Head of caudate nucleus (tissue), 42 donors: ENCODE measurements at regions not wholly inside any gene's neighbourhood (a gene's known extent, or its start where the extent isn't known, plus 50 kb on each side); places are given as distances from the start of the nearest gene placed in this dataset.
"Not testable (repeated sequence)": the region's sequence is repeated elsewhere in the genome, so short reads cannot be mapped to it uniquely, and the experiment has no call there.

Source experiments
- DNase-seq, 42 donors: peaks; one replicate each; pipeline versions ENCODE4 v3.0.0 to v3.0.0-alpha.2; 2020 to 2021; ENCODE audit warnings: mixed read lengths in 7 of 42
- intact Hi-C: fragments of 100-400 bp; cut with DNase I; formaldehyde crosslinking; loops from one replicate; pipeline ENCODE4 v1.15.0; 2022

- intact Hi-C loops, result no loop called here
- DNase-seq, result no peak
Observed at GRCh38 chr5:152188251-152188650, 216.8 kb downstream of the NMUR2 start.

GRCh38 chr5:152187668-152188067 lies 217.4 kb downstream of the NMUR2 start:
- DNase-seq, result no peak
- intact Hi-C loops, result no loop called here

- DNase-seq, result peak in 5 of 42 donors; percentile 0 to 12 (median 4)
Observed at GRCh38 chr5:152185547-152186245, 219.4 kb downstream of the NMUR2 start.

DNA sequence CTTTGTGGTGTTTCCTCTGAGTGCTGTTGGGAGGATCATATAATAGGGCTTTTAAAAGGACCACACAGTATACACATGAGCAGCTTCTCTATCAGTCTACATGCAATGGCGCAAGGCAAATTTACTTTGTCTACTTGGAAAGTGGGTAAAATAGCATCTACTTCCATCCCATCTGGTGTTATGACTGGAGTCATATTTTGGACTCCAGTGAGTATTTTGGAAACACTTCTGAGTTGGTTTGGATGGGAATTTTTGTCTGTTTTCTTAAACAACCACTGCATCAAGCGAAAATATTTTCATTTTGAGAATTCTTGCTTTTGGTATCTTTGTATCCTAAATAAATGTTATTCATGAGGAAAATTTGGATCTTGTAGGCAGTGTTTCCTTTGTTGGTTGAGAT lies 220.8 kb downstream of the NMUR2 start:
- no peak for DNase-seq
- intact Hi-C loops, result no loop called here

More at GRCh38 chr5:152185547-152186245, 219.4 kb downstream of the NMUR2 start:
- intact Hi-C loops, result no loop called here

- intact Hi-C loops, result no loop called here
Observed at GRCh38 chr5:152181461-152181860, 223.6 kb downstream of the NMUR2 start.

GRCh38 chr5:152178350-152178699 lies 226.8 kb downstream of the NMUR2 start:
- DNase-seq, result no peak
- intact Hi-C loops, result no loop called here

More at GRCh38 chr5:152181461-152181860, 223.6 kb downstream of the NMUR2 start:
- no peak for DNase-seq

- no peak for DNase-seq
Observed at GRCh38 chr5:152177626-152178349, 227.3 kb downstream of the NMUR2 start.

DNA sequence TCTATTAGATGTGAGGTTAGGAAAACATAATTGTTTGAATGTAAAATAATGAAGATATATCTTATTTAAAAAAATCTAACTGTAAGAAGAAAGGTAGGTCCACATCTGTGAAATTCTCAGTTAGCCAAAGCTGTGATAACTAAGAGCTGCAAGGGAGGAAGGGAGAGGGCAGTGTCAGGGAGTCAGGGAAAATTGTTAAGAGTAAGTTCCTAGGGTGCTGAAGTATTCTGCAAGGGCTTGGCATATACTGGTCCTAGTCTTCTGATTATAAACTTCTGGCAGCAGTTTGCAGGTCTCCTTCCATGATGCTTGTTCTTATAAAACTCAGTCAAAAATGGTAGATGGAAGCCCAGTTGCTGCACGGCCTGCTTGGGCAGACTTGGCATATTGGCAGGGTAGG lies 233.2 kb downstream of the NMUR2 start:
- no peak for DNase-seq
- intact Hi-C loops, result no loop called here

More at GRCh38 chr5:152177626-152178349, 227.3 kb downstream of the NMUR2 start:
- intact Hi-C loops, result no loop called here

DNA sequence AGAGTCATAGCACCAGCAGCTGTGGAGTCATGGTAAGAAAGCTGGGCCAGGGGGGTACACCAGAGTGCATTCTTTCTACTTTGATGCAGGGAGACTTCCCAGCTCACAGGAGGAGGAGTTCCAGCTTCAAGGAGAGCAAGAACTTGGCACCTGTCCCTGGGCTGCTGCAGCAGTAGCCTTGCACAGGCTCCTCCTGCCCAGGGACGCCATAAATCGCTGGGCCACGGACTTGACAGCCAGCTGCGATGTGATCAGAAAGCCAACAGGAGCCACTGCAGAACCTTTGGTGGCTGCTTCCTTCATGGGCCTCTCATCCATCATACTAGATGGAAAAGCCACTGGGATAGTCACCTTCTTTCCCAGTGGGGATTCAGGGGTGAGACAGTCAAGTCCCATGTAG lies 234.7 kb downstream of the NMUR2 start:
- DNase-seq, result no peak

DNA sequence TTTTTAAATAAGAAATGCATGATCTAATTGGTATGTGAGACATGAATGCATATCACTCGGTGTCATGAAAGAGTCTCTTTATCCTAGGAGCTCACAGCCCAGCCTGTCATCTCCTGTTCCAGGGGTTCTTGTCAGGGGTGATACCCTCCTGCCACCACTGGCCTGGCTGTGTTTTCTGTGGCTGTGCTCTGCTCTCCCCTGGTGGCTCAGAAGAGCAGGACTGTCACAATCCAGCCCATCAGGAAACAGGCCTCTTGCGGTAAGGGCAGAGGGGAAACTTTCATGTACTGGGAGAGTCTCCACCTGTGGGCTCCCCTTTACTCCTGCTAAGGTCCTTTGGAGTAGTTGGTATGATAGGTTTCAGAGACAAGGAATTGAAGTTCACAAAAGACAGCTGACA lies 240.2 kb upstream of the GLRA1 start:
- DNase-seq, result no peak
- intact Hi-C loops, result no loop called here

More for the DNA sequence above, 234.7 kb downstream of the NMUR2 start:
- intact Hi-C loops, result no loop called here

DNA sequence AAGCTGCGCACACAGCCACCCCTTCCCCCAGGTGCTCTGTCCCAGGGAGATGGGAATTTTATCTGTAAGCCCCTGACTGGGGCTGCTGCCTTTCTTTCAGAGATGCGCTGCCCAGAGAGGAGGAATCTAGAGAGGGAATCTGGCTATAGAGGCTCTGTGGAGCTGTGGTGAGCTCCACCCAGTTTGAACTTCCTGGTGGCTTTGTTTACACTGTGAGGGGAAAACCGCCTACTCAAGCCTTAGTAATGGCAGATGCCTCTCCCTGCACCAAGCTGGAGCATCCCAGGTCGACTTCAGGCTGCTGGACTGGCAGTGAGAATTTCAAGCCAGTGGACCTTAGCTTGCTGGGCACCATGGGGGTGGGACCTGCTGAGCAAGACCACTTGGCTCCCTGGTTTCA lies 235.2 kb upstream of the GLRA1 start:
- DNase-seq, intact Hi-C loops: not testable (repeated sequence)

- intact Hi-C loops, DNase-seq: not testable (repeated sequence)
Observed at GRCh38 chr5:152154452-152154851, 229.8 kb upstream of the GLRA1 start.

DNA sequence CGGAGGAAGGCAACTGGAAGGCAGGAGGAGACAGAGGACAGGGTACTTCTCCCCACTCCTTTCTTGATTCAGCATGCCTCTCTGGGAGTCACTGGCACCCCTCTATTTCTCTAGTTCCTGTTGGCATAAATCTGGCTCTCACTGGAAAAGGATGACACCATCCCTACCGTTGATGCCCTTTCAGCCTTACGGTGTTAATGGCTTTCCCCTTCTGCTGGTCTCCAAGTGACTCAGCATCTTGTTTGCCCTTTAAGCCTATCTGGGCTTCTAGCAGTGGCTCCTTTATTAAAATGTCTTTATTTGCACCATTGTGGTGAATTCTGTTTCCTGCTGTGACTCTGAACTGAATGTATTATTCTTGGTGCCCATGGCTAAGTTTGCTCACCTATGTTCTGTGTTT lies 227.3 kb upstream of the GLRA1 start:
- DNase-seq, result no peak
- intact Hi-C loops, result no loop called here

- intact Hi-C loops, result no loop called here
- DNase-seq, result no peak
Observed at GRCh38 chr5:152151113-152151512, 226.5 kb upstream of the GLRA1 start.

- no peak for DNase-seq
- intact Hi-C loops, result no loop called here
Observed at GRCh38 chr5:152147286-152147685, 222.6 kb upstream of the GLRA1 start.

GRCh38 chr5:152146566-152146965 lies 221.9 kb upstream of the GLRA1 start:
- intact Hi-C loops, result no loop called here
- no peak for DNase-seq

DNA sequence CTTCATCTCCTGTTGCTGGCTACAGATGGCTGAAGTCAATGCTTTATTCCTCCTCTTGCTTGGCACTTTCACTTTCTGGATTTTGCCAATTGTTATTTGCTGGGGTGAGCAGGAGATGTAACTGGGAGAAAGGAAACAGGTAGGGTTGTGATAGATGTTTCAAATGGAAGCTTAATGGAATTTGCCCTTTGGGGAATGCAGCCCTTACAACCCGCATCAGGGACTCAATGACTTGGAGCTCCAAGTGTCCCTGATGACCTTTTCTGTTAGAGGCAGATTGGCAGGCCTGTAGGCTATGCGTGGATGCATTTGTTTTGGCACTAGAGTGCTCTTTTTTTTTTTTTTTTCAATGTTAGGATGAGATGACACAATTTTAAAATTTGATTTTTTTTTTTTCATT lies 219.9 kb upstream of the GLRA1 start:
- DNase-seq, result no peak
- intact Hi-C loops, result loop anchor here (5.0 kb wide), 1 partner anchor 317 kb away; no protein-coding TSS in a partner anchor

- DNase-seq, result no peak
- intact Hi-C loops, result loop anchor here (5.0 kb wide), 1 partner anchor 317 kb away; no protein-coding TSS in a partner anchor
Observed at GRCh38 chr5:152144030-152144429, 219.4 kb upstream of the GLRA1 start.

- intact Hi-C loops, result loop anchor here (5.0 kb wide), 1 partner anchor 316 kb away; no protein-coding TSS in a partner anchor
- peak; percentile 19 to 87 (median 63) for DNase-seq
Observed at GRCh38 chr5:152142840-152143469, 218.3 kb upstream of the GLRA1 start.

GRCh38 chr5:152140347-152140746 lies 215.7 kb upstream of the GLRA1 start:
- no peak for DNase-seq
- intact Hi-C loops, result loop anchor here (5.0 kb wide), 1 partner anchor 313 kb away; no protein-coding TSS in a partner anchor
